ENCODE measurements at regions not wholly inside any gene's neighbourhood (a gene's known extent, or its start where the extent isn't known, plus 50 kb on each side); places are given as distances from the start of the nearest gene placed in this dataset.

GRCh38 chr2:35790292-35790691 lies 565.3 kb upstream of the CRIM1 start:
- TF ChIP-seq EZH2 (IDR thresholded peaks at IDR 0.05; ENCODE audit: borderline replicate concordance, low read depth, low read length, poor library complexity, severe bottlenecking) (no peak), CTCF (conservative IDR thresholded peaks at IDR 0.05; ENCODE audit: low read depth, low read length) (no peak)
